Ovary (tissue), 3 donors: ENCODE measurements at regions not wholly inside any gene's neighbourhood (a gene's known extent, or its start where the extent isn't known, plus 50 kb on each side); places are given as distances from the start of the nearest gene placed in this dataset.

ENCODE experiments used
- EP300 ChIP-seq: sonication (generic); formaldehyde crosslinking; IDR thresholded peaks from one replicate; pipeline ENCODE4 v1.6.1; 2017; ENCODE audit warnings: antibody characterized with exemption
- POLR2A ChIP-seq: fragments of 450-650 bp; IDR thresholded peaks from one replicate; pipeline ENCODE4 v1.6.1; 2017; ENCODE audit warnings: antibody characterized with exemption, mild to moderate bottlenecking, moderate library complexity
- TF ChIP-seq, protein P1 (sequence below), 3 donors: fragments of 450-650 bp in 2 of 3; fragments of 200-600 bp in 1 of 3; IDR thresholded peaks; one replicate each; pipeline versions ENCODE4 v1.5.1 to v1.8.0; 2016 to 2022; ENCODE audit warnings: antibody characterized with exemption in 3 of 3, mild to moderate bottlenecking in 1 of 3
- donor health status: DM: no; HTN: no; CAD: no.

DNA sequence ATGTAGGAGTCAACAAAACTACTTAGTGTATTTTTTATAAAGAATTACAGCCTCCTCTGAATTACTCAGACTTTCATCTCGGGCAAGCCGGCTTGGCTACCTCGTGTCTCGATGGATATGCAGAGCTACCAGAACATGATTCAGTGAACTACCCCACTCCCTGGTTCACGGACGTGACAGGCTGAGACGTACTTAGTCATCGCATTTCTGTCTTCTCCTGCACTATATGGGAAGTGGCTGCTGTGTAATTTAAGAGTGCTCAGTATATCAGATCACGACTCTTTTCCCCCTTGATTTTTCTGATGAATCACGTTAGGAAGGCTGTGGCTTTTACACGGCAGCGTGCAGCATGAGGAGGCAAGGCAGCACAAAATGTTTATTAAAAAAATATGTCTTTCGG is 302.7 kb upstream of the ZFP64 start:
- TF ChIP-seq EP300 (no peak), POLR2A (no peak)
- TF ChIP-seq, protein P1, sequence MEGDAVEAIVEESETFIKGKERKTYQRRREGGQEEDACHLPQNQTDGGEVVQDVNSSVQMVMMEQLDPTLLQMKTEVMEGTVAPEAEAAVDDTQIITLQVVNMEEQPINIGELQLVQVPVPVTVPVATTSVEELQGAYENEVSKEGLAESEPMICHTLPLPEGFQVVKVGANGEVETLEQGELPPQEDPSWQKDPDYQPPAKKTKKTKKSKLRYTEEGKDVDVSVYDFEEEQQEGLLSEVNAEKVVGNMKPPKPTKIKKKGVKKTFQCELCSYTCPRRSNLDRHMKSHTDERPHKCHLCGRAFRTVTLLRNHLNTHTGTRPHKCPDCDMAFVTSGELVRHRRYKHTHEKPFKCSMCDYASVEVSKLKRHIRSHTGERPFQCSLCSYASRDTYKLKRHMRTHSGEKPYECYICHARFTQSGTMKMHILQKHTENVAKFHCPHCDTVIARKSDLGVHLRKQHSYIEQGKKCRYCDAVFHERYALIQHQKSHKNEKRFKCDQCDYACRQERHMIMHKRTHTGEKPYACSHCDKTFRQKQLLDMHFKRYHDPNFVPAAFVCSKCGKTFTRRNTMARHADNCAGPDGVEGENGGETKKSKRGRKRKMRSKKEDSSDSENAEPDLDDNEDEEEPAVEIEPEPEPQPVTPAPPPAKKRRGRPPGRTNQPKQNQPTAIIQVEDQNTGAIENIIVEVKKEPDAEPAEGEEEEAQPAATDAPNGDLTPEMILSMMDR (IDR thresholded peaks at IDR 0.05), result no peak
